IPS-15b (cell line): ENCODE measurements at regions not wholly inside any gene's neighbourhood (a gene's known extent, or its start where the extent isn't known, plus 50 kb on each side); places are given as distances from the start of the nearest gene placed in this dataset.

Experiments used
- H3K27me3 ChIP-seq: one replicate; pipeline ENCODE4 v1.6.1; 2013; ENCODE audit warnings: low read length; ENCODE audit not compliant: control insufficient read depth, insufficient read depth
- H3K36me3 ChIP-seq: one replicate; pipeline ENCODE4 v1.6.1; 2013; ENCODE audit warnings: low read length; ENCODE audit not compliant: control insufficient read depth, insufficient read depth
- H3K4me1 ChIP-seq: one replicate; pipeline ENCODE4 v1.6.1; 2013; ENCODE audit warnings: mild to moderate bottlenecking, low read length; ENCODE audit not compliant: control insufficient read depth, insufficient read depth
- H3K4me3 ChIP-seq: one replicate; pipeline ENCODE4 v1.5.1; 2013; ENCODE audit warnings: low read depth, low read length
- H3K9ac ChIP-seq: one replicate; pipeline ENCODE4 v1.6.1; 2013; ENCODE audit warnings: low read depth, mild to moderate bottlenecking, low read length
- H3K9me3 ChIP-seq: one replicate; pipeline ENCODE4 v1.6.1; 2013; ENCODE audit warnings: mild to moderate bottlenecking, low read length; ENCODE audit not compliant: control insufficient read depth, insufficient read depth

DNA sequence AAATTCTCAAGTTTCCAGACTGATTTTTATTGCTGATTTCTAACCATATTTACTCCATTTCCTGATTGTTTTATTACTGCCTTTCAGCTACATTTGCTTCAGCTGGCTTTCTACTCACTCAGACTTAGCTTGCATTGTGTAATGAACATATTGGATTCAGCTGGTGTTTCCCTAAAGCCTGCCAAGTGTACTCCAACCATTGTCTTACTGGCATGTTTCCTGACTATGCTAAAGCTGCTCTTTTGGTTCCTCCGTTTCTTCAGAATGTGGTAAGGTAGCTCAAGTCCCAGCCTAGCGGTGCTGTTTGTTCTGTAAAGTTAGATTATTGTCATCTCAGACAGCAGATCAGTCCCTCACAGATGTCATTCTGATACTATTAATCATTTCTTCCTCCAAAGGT is 53.1 kb upstream of the GLRA2 start:
- H3K4me1 ChIP-seq: no peaks in the 10 kb centered on the region
- H3K27me3 ChIP-seq: no peaks in the 10 kb centered on the region
- H3K36me3 ChIP-seq: no peaks in the 10 kb centered on the region
- no peaks in the 10 kb centered on the region for H3K9me3 ChIP-seq
- H3K9ac ChIP-seq: no peak overlapping the region
- H3K4me3 ChIP-seq: no peak overlapping the region

DNA sequence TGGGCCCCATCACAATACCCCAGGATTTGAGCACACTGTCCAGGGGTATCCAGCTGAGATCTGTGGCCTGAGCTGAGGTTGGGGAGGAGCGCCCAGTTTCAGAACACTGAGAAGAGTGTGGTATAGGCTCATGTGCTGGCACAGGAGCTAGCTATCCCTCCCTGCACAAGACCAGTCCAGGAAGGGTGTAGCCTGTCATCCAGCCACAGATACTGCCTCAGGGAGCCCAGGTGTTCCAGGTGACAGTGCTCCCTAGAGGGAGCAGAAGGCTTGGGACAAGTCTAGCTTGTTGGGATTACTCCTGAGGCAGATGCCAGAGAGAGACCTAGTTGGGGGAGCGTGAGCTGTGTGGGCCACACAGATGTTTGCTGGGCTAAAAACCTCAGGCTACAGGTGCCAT is 79.6 kb upstream of the GLRA2 start:
- H3K4me1 ChIP-seq: no peaks in the 10 kb centered on the region
- H3K4me3 ChIP-seq: no peak overlapping the region
- H3K36me3 ChIP-seq: no peaks in the 10 kb centered on the region
- no peaks in the 10 kb centered on the region for H3K27me3 ChIP-seq
- no peaks in the 10 kb centered on the region for H3K9me3 ChIP-seq
- no peak overlapping the region for H3K9ac ChIP-seq

DNA sequence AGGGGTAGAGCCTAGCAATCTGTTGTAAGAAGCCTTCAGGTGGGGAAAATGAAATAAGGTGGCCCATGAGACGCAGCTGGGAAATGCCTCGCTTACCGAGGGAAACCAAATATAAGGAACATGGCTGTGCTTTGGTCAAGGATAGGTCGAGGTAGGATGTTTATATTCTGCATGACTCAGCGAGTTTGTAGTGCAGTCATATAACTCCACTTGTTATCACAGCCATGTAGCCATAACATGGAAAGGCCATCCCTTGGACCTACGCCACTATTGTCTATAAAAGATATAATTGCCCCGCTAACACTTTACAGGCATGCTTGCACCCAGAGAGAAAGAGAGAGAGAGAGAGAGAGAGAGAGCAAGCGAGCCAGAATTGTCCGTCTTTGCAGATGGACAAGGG is 80.9 kb upstream of the GLRA2 start:
- Histone ChIP-seq H3K4me3 (no peak overlapping the region), H3K27me3 (no peaks in the 10 kb centered on the region), H3K4me1 (no peaks in the 10 kb centered on the region), H3K36me3 (no peaks in the 10 kb centered on the region), H3K9ac (no peak overlapping the region), H3K9me3 (no peaks in the 10 kb centered on the region)

DNA sequence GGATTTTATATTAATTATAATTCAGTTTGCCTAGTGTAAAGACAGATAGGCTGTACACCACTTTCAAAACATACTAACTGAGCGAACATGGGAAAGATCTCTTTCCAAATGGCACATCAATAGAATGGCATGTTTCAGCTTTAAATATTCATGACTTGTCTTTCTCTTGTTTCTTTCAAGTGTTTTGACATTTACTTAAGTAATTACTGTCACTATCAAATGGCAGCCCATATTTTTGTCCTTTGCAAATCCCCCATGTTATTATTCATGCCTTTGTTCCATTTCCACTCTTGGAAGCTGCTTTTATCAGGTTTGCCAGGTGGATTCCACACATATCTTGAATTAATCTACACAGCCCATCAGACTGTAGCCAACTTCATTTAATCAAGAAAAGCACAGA is 89.2 kb upstream of the GLRA2 start:
- Histone ChIP-seq H3K4me1 (no peaks in the 10 kb centered on the region), H3K36me3 (no peaks in the 10 kb centered on the region), H3K9me3 (no peaks in the 10 kb centered on the region), H3K4me3 (no peak overlapping the region), H3K27me3 (no peaks in the 10 kb centered on the region), H3K9ac (no peak overlapping the region)

DNA sequence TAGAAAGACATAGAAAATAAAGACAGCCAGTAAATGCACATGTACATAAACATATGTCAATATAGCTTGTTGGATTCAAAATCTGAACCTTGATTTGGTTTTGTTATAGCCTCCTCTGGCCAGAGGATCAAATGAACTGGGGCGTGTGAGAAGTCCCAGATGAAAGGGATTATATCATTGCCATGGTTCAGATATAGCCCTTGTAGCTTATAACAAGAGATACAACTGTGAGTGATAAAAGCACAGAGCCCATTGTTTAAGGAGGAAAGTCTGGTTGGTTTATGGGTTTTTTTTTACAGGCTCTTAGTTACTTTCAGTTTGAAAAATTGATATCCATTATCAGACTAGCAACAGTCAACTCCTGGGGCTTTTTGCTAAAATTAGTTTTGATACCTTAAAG is 101.7 kb upstream of the GLRA2 start:
- Histone ChIP-seq H3K4me1 (no peaks in the 10 kb centered on the region), H3K27me3 (no peaks in the 10 kb centered on the region), H3K9ac (no peak overlapping the region), H3K36me3 (no peaks in the 10 kb centered on the region), H3K4me3 (no peak overlapping the region), H3K9me3 (no peaks in the 10 kb centered on the region)

DNA sequence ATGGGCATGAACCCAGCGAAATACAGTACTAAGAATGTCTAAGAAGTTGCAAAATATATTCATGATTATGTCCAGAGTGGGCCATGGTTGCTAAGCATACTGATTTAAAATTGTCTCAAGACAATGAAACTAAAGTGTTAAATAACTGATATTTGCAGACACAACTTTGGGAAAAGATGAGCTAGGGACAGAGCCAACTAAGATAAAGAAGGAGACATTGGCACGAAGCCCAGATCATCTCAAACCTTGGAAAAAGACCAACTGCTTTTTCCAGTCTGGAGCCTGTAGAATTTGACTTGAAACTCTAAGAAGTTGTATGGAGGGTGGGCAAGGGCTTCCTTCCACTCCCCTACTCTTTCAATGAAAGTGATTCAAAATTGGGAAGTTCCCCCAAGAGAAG is 108.5 kb upstream of the GLRA2 start:
- Histone ChIP-seq H3K4me3 (no peak overlapping the region), H3K36me3 (no peaks in the 10 kb centered on the region), H3K9me3 (no peaks in the 10 kb centered on the region), H3K27me3 (no peaks in the 10 kb centered on the region), H3K9ac (no peak overlapping the region), H3K4me1 (no peaks in the 10 kb centered on the region)

DNA sequence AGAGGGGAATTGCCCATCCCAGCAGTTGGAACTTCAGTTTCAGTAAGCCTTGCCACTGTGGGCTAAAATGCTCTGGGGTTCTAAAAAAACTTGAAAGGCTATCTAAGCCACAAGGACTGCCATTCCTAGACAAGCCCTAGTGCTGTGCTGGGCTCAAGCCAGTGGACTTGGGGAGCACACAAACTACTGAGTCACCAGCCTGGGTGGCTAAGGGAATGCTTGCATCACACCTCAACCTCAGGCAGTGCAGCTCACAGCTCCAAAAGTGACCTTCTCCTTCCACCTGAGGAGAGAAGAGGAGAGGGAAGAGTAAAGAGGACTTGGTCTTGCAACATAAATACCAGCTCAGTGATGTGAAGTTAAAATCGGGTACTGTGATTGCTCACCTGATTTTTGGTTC is 116.7 kb upstream of the GLRA2 start:
- Histone ChIP-seq H3K4me1 (no peaks in the 10 kb centered on the region), H3K9me3 (no peaks in the 10 kb centered on the region), H3K27me3 (no peaks in the 10 kb centered on the region), H3K9ac (no peak overlapping the region), H3K36me3 (no peaks in the 10 kb centered on the region), H3K4me3 (no peak overlapping the region)

DNA sequence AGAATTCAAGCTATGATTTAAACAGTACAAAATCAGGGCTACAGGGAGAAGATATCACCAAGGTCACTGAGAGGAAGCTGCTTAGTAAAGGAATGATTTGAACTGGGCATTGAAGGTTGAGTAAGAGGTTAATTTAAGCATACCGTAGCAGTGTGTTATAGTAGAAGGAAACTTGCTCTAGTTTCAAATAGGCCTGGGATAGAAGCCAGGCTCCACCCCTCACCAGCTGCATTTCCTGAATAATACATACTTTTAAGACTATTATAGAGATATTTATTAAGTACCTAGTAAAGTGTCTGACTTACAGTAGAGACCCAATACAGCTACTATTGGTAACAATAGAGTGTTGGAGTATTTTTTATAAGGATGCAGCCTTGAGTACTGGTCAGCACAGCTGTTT is 118.0 kb upstream of the GLRA2 start:
- Histone ChIP-seq H3K27me3 (no peaks in the 10 kb centered on the region), H3K4me1 (no peaks in the 10 kb centered on the region), H3K9ac (no peak overlapping the region), H3K9me3 (no peaks in the 10 kb centered on the region), H3K36me3 (no peaks in the 10 kb centered on the region), H3K4me3 (no peak overlapping the region)

DNA sequence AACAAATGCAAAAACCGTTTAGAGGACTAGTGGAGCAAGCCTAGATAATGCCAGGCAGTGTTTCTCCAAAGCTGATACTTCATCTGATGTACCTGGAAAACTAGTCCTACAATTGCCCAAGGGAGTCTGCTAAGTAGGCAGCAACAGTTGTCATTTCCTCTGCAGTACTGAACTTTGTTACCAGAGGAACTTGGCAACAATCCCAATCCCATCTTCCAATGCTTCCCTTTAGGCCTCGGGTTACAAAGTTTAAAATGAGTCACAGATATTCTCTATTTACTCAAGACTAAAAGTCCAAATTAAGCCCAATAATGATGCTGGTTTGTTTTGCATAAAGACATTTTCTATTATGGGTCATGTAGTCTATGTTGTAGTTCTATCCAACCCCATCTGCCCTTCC is 120.0 kb upstream of the GLRA2 start:
- H3K9me3 ChIP-seq: no peaks in the 10 kb centered on the region
- no peak overlapping the region for H3K9ac ChIP-seq
- no peak overlapping the region for H3K4me3 ChIP-seq
- no peaks in the 10 kb centered on the region for H3K4me1 ChIP-seq
- H3K36me3 ChIP-seq: no peaks in the 10 kb centered on the region
- H3K27me3 ChIP-seq: no peaks in the 10 kb centered on the region

DNA sequence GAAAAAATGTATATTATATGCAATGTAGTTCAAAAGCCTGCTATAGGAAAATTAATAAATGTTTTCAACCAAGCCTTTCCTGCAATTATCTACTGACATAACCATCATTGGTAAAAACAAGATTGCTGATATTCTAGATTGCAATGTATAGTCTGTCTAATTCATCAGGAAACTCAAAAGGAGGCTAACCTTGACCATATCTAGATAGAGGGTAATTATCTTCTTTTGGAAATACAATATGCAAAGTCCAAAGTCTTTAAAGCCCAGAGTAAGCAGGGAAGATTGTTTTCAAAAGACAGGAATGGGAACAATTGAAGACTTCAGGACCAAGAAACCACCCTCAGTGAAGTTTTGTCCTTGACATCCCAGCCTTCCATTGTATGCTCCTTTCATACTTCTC is 123.1 kb upstream of the GLRA2 start:
- H3K9ac ChIP-seq: no peak overlapping the region

DNA sequence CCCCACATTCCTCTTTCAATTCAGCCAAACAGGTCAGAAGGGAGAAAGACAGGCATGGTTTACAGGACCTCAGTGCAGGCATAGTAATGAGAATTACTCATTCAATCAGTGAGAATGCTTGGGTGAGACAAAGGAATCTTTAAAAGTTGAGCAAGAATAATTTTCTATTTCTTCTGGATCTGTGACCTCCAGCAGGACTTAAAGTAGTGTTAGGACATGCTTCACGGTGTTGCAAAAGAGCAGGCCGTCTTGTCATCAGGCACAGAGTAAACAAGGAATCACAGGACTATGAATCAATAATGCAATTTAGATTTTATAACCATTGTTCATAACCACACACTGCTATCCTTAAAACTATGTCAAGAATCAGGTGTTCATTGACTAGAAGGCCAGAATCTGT is 130.6 kb upstream of the GLRA2 start:
- H3K36me3 ChIP-seq: no peaks in the 10 kb centered on the region
- no peak overlapping the region for H3K4me3 ChIP-seq

More for the DNA sequence above, 123.1 kb upstream of the GLRA2 start:
- no peaks in the 10 kb centered on the region for H3K4me1 ChIP-seq
- H3K4me3 ChIP-seq: no peak overlapping the region
- H3K27me3 ChIP-seq: no peaks in the 10 kb centered on the region
- no peaks in the 10 kb centered on the region for H3K36me3 ChIP-seq
- H3K9me3 ChIP-seq: no peaks in the 10 kb centered on the region

DNA sequence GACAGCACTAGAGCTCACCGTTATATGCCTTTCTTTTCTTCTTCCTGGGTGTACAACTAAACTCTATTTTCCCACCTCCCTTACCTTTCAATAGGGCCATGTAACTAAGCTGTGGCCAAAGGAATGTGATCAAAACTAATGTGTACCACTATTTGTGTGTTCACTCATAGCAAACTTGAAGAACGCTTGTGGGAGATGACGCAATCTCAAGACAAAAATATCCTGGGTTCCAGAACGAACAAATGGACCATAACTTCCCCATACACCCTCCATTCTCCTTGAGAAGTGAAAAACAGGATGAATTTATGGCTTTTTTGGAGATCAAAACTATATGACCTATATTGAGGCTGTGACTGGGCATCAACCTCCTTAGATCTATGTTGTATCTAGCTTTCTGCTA is 139.7 kb upstream of the GLRA2 start:
- Histone ChIP-seq H3K9me3 (no peaks in the 10 kb centered on the region), H3K4me3 (no peak overlapping the region), H3K36me3 (no peaks in the 10 kb centered on the region), H3K4me1 (no peaks in the 10 kb centered on the region), H3K9ac (no peak overlapping the region), H3K27me3 (no peaks in the 10 kb centered on the region)

More for the DNA sequence above, 130.6 kb upstream of the GLRA2 start:
- no peaks in the 10 kb centered on the region for H3K9me3 ChIP-seq
- no peaks in the 10 kb centered on the region for H3K4me1 ChIP-seq
- H3K9ac ChIP-seq: no peak overlapping the region
- H3K27me3 ChIP-seq: no peaks in the 10 kb centered on the region

DNA sequence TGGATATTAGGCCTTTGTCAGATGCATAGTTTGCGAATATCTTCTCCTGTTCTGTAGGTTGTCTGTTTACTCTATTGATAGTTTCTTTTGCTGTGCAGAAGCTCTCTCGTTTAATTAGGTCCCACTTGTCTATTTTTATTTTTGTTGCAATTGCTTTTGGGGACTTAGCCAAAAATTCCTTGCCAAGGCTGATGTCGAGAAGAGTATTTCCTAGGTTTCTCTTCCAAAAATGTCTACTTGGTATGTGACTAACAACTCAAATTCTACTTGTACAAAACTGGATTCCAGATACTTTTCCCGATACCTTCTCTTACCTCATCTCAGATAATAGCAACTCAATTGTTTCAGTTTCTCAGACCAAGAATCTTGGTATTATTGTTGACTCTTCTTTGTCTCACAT is 142.4 kb upstream of the GLRA2 start:
- no peaks in the 10 kb centered on the region for H3K4me1 ChIP-seq
- no peaks in the 10 kb centered on the region for H3K27me3 ChIP-seq
- H3K9ac ChIP-seq: no peak overlapping the region
- H3K9me3 ChIP-seq: no peaks in the 10 kb centered on the region
- H3K36me3 ChIP-seq: no peaks in the 10 kb centered on the region
- no peak overlapping the region for H3K4me3 ChIP-seq
